HepG2 (cell line): ENCODE measurements at regions not wholly inside any gene's neighbourhood (a gene's known extent, or its start where the extent isn't known, plus 50 kb on each side); places are given as distances from the start of the nearest gene placed in this dataset.

Source experiments
- CHD2 ChIP-seq: IDR thresholded peaks from 2 replicates; pipeline ENCODE4 v1.6.1; 2011; ENCODE audit warnings: low read depth, low read length, improper control_type of control experiment
- FIP1L1 ChIP-seq: fragments of 200-400 bp; formaldehyde crosslinking; IDR thresholded peaks from 2 replicates; pipeline ENCODE4 v1.6.1; 2018; ENCODE audit warnings: low read depth, mild to moderate bottlenecking, low read length, moderate library complexity, borderline replicate concordance; ENCODE audit not compliant: insufficient read depth
- JARID2 ChIP-seq: sonication (generic); formaldehyde crosslinking; IDR thresholded peaks from 2 replicates; pipeline ENCODE4 v1.8.1; 2023; ENCODE audit warnings: missing genetic modification reagents, inconsistent platforms; ENCODE audit not compliant: insufficient replicate concordance
- NR0B2 ChIP-seq: sonication (generic); formaldehyde crosslinking; IDR thresholded peaks from 2 replicates; pipeline ENCODE4 v1.4.0; 2020; ENCODE audit warnings: mild to moderate bottlenecking, missing genetic modification reagents
- NR2C2 ChIP-seq: sonication (generic); formaldehyde crosslinking; IDR thresholded peaks from 2 replicates; pipeline ENCODE4 v1.4.0; 2020; ENCODE audit warnings: missing genetic modification reagents, mild to moderate bottlenecking, moderate library complexity, borderline replicate concordance
- SKI ChIP-seq: fragments of 450-650 bp; IDR thresholded peaks from one replicate; pipeline ENCODE4 v1.6.1; 2018; ENCODE audit warnings: mild to moderate bottlenecking; ENCODE audit not compliant: partially characterized antibody
- TCF7L2 ChIP-seq: IDR thresholded peaks from 2 replicates; pipeline ENCODE4 v1.6.1; 2011; ENCODE audit warnings: mild to moderate bottlenecking, low read depth, low read length, moderate library complexity
- ZFP90 ChIP-seq: sonication (generic); formaldehyde crosslinking; IDR thresholded peaks from 2 replicates; pipeline ENCODE4 v1.8.0; 2022; ENCODE audit warnings: missing genetic modification reagents, mild to moderate bottlenecking, inconsistent platforms, borderline replicate concordance
- ZNF17 ChIP-seq: sonication (generic); formaldehyde crosslinking; IDR thresholded peaks from 2 replicates; pipeline ENCODE4 v1.5.0; 2020; ENCODE audit warnings: mild to moderate bottlenecking, missing genetic modification reagents
- ZNF292 ChIP-seq: sonication (generic); formaldehyde crosslinking; IDR thresholded peaks from 2 replicates; pipeline ENCODE4 v1.8.1; 2022; ENCODE audit warnings: mild to moderate bottlenecking, low read depth, missing genetic modification reagents, borderline replicate concordance
- ZNF296 ChIP-seq: sonication (generic); formaldehyde crosslinking; conservative IDR thresholded peaks from 2 replicates; pipeline ENCODE4 v1.5.0; 2020; ENCODE audit warnings: mild to moderate bottlenecking, missing genetic modification reagents
- ZNF552 ChIP-seq: sonication (generic); formaldehyde crosslinking; IDR thresholded peaks from 2 replicates; pipeline ENCODE4 v1.9.0; 2022; ENCODE audit warnings: missing genetic modification reagents, mild to moderate bottlenecking, borderline replicate concordance
- ZNF749 ChIP-seq: sonication (generic); formaldehyde crosslinking; IDR thresholded peaks from 2 replicates; pipeline ENCODE4 v1.8.0; 2022; ENCODE audit warnings: mild to moderate bottlenecking, missing genetic modification reagents, moderate library complexity, borderline replicate concordance
- ZSCAN5A ChIP-seq: sonication (generic); formaldehyde crosslinking; IDR thresholded peaks from 2 replicates; pipeline ENCODE4 v1.8.0; 2022; ENCODE audit warnings: mild to moderate bottlenecking, missing genetic modification reagents, borderline replicate concordance
- TF ChIP-seq, protein P1 (sequence below): sonication (generic); formaldehyde crosslinking; IDR thresholded peaks from 2 replicates; pipeline ENCODE4 v1.5.1; 2020; ENCODE audit warnings: mild to moderate bottlenecking, missing genetic modification reagents
- TF ChIP-seq, protein P2 (sequence below): sonication (generic); formaldehyde crosslinking; IDR thresholded peaks from 2 replicates; pipeline ENCODE4 v1.5.1; 2020; ENCODE audit warnings: mild to moderate bottlenecking, missing genetic modification reagents, moderate library complexity
- TF ChIP-seq, protein P3 (sequence below): sonication (generic); formaldehyde crosslinking; IDR thresholded peaks from 2 replicates; pipeline ENCODE4 v1.8.1; 2023; ENCODE audit warnings: mild to moderate bottlenecking, moderate library complexity, missing genetic modification reagents
- TF ChIP-seq, protein P4 (sequence below): sonication (generic); formaldehyde crosslinking; IDR thresholded peaks from 2 replicates; pipeline ENCODE4 v1.4.0; 2020; ENCODE audit warnings: missing genetic modification reagents, borderline replicate concordance
- TF ChIP-seq, protein P5 (sequence below): sonication (generic); formaldehyde crosslinking; IDR thresholded peaks from 2 replicates; pipeline ENCODE4 v1.4.0; 2020; ENCODE audit warnings: mild to moderate bottlenecking, missing genetic modification reagents

GRCh38 chr6:28589234-28589956, 63.7 kb downstream of the GPX5 start (continued):
- TF ChIP-seq ZNF292 (peak; percentile 72; the same call in 1 of the 2 replicates), ZSCAN5A (CRISPR knock-in tag) (peak; percentile 84; the same call in 1 of the 2 replicates), ZNF749 (no peak), ZFP90 (CRISPR knock-in tag) (peak; percentile 44; the same call in 1 of the 2 replicates), NR2C2 (CRISPR knock-in tag) (no peak), NR0B2 (CRISPR knock-in tag) (no peak; the same call in 1 of the 2 replicates), TCF7L2 (no peak), SKI (no peak), FIP1L1 (no peak), ZNF17 (no peak), CHD2 (no peak), JARID2 (CRISPR knock-in tag) (peak; percentile 95), ZNF552 (CRISPR knock-in tag) (no peak), ZNF296 (CRISPR knock-in tag) (no peak)
- TF ChIP-seq, protein P1, sequence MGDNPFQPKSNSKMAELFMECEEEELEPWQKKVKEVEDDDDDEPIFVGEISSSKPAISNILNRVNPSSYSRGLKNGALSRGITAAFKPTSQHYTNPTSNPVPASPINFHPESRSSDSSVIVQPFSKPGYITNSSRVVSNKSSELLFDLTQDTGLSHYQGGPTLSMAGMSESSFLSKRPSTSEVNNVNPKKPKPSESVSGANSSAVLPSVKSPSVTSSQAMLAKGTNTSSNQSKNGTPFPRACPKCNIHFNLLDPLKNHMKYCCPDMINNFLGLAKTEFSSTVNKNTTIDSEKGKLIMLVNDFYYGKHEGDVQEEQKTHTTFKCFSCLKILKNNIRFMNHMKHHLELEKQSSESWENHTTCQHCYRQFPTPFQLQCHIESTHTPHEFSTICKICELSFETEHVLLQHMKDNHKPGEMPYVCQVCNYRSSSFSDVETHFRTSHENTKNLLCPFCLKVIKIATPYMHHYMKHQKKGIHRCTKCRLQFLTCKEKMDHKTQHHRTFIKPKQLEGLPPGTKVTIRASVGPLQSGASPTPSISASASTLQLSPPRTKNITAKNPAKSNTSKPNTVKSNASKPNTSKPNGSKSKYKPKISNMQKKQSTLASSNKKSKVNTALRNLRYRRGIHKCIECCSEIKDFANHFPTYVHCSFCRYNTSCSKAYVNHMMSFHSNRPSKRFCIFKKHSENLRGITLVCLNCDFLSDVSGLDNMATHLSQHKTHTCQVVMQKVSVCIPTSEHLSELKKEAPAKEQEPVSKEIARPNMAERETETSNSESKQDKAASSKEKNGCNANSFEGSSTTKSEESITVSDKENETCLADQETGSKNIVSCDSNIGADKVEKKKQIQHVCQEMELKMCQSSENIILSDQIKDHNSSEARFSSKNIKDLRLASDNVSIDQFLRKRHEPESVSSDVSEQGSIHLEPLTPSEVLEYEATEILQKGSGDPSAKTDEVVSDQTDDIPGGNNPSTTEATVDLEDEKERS (CRISPR knock-in tag), result peak; percentile 64; the same call in 1 of the 2 replicates
- TF ChIP-seq, protein P2, sequence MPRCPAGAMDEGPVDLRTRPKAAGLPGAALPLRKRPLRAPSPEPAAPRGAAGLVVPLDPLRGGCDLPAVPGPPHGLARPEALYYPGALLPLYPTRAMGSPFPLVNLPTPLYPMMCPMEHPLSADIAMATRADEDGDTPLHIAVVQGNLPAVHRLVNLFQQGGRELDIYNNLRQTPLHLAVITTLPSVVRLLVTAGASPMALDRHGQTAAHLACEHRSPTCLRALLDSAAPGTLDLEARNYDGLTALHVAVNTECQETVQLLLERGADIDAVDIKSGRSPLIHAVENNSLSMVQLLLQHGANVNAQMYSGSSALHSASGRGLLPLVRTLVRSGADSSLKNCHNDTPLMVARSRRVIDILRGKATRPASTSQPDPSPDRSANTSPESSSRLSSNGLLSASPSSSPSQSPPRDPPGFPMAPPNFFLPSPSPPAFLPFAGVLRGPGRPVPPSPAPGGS (CRISPR knock-in tag), result no peak
- TF ChIP-seq, protein P3, sequence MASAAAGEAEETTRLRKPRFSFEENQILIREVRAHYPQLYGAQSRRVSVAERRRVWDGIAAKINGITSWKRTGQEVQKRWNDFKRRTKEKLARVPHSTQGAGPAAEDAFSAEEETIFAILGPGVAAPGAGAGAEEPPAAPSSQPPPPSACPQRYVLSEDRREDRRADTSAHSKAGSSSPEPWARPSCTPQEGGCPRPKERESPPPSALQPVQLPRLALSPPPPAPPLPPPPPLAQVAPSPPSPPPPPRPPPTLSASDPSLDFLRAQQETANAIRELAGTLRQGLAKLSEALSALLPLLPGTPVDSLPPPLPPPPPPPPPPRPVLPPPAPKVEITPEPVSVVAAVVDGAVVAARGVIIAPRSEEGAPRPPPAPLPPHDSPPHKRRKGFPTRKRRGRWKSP, result peak; percentile 79; the same call in 1 of the 2 replicates
- TF ChIP-seq, protein P4, sequence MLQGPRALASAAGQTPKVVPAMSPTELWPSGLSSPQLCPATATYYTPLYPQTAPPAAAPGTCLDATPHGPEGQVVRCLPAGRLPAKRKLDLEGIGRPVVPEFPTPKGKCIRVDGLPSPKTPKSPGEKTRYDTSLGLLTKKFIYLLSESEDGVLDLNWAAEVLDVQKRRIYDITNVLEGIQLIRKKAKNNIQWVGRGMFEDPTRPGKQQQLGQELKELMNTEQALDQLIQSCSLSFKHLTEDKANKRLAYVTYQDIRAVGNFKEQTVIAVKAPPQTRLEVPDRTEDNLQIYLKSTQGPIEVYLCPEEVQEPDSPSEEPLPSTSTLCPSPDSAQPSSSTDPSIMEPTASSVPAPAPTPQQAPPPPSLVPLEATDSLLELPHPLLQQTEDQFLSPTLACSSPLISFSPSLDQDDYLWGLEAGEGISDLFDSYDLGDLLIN, result 0 out of 2 replicates have a peak, but pooled peaks have one; percentile 11
- TF ChIP-seq, protein P5, sequence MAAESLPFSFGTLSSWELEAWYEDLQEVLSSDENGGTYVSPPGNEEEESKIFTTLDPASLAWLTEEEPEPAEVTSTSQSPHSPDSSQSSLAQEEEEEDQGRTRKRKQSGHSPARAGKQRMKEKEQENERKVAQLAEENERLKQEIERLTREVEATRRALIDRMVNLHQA, result no peak
